K562 (cell line): ENCODE measurements at regions not wholly inside any gene's neighbourhood (a gene's known extent, or its start where the extent isn't known, plus 50 kb on each side); places are given as distances from the start of the nearest gene placed in this dataset.

Experiments
- ATAC-seq: fragments of 200-7000 bp; cut with Tn5 transposase; 3 replicates; pipeline ENCODE4 v1.9.1; 2020; ENCODE audit warnings: moderate library complexity
- BruUV-seq: library from RNA; stranded (reverse); fragments of 400-500 nt; replicated peaks from 2 replicates; lab custom pipeline; 2021; lab: Mats Ljungman, UMichigan
- CTCF ChIA-PET: fragments of 300-600 bp; formaldehyde crosslinking; extraction: SDS; loops from one replicate; lab custom pipeline; 2021; ENCODE audit warnings: low intra/inter-chr PET ratio; lab: Yijun Ruan, JAX
- POLR2A ChIA-PET: fragments of 300-600, 350-650 bp; sonication (Branson Sonifier 250); formaldehyde crosslinking; extraction: SDS; loops from one replicate; lab custom pipeline; 2021; ENCODE audit warnings: antibody characterized with exemption, inconsistent platforms; lab: Yijun Ruan, JAX
- DNase-seq, 4 experiments: peaks; one replicate each; pipeline versions ENCODE4 v3.0.0 to v3.0.0-alpha.2; 2011 to 2018; ENCODE audit warnings: low spot score in 3 of 4, mixed read lengths in 3 of 4; ENCODE audit errors: extremely low read depth in 1 of 4
- FAIRE-seq: peaks from 2 replicates; lab custom pipeline; 2011; peaks lifted over from hg19 to GRCh38; lab: Jason Lieb, UNC
- H2AFZ ChIP-seq: 2 replicates; pipeline ENCODE4 v1.6.0; 2011; ENCODE audit warnings: low read depth, low read length, control low read depth, inconsistent platforms
- H3K27ac ChIP-seq: fragments of 200-600 bp; 3 replicates; pipeline ENCODE4 v1.8.0; 2011; ENCODE audit warnings: low read depth, mild to moderate bottlenecking, control low read depth, inconsistent platforms, low read length, moderate library complexity, mixed read lengths; ENCODE audit errors: extremely low read depth
- H3K27me3 ChIP-seq, 2 experiments: fragments of 300-600 bp in 1 of 2; 2 replicates in 1 of 2; 3 replicates in 1 of 2; pipeline versions ENCODE4 v1.6.0 to v1.8.0; 2011; ENCODE audit warnings: inconsistent platforms in 2 of 2, low read length in 2 of 2, mild to moderate bottlenecking in 1 of 2, mixed read lengths in 1 of 2, moderate library complexity in 1 of 2; ENCODE audit not compliant: control insufficient read depth in 2 of 2, insufficient read depth in 2 of 2
- H3K36me3 ChIP-seq: fragments of 300-600 bp; 3 replicates; pipeline ENCODE4 v1.8.0; 2011; ENCODE audit warnings: mild to moderate bottlenecking, low read length, inconsistent platforms; ENCODE audit not compliant: control insufficient read depth, insufficient read depth
- H3K4me1 ChIP-seq, 2 experiments: fragments of 200-600 bp in 1 of 2; replicated peaks in 1 of 2; 2 replicates in 1 of 2; 3 replicates in 1 of 2; pipeline versions ENCODE4 v1.5.1 to v1.8.0; 2011; ENCODE audit warnings: inconsistent platforms in 2 of 2, low read length in 2 of 2, mild to moderate bottlenecking in 1 of 2, mixed read lengths in 1 of 2, moderate library complexity in 1 of 2; ENCODE audit not compliant: control insufficient read depth in 2 of 2, insufficient read depth in 2 of 2
- H3K4me2 ChIP-seq: 2 replicates; pipeline ENCODE4 v1.6.1; 2011; ENCODE audit warnings: low read length, control low read depth, inconsistent platforms, mixed read lengths; ENCODE audit not compliant: insufficient read depth
- H3K4me3 ChIP-seq: fragments of 200-600 bp; sonication (generic), shearing (Covaris generic); 2 replicates; pipeline ENCODE4 v1.5.1; 2016; ENCODE audit warnings: control low read depth, inconsistent platforms
- H3K79me2 ChIP-seq: fragments of 200-600 bp; 3 replicates; pipeline ENCODE4 v1.8.0; 2011; ENCODE audit warnings: low read length, inconsistent platforms; ENCODE audit not compliant: control insufficient read depth, insufficient read depth
- H3K9ac ChIP-seq, 2 experiments: 2 replicates each; pipeline versions ENCODE4 v1.6.0 to v1.6.1; 2011; ENCODE audit warnings: low read depth in 2 of 2, low read length in 2 of 2, control low read depth in 1 of 2, inconsistent platforms in 1 of 2, mild to moderate bottlenecking in 1 of 2, mixed read lengths in 1 of 2; ENCODE audit not compliant: insufficient read depth in 1 of 2
- H3K9me1 ChIP-seq: one replicate; pipeline ENCODE4 v1.6.0; 2011; ENCODE audit warnings: inconsistent platforms, mild to moderate bottlenecking, low read length, moderate library complexity; ENCODE audit not compliant: control insufficient read depth, insufficient read depth
- H3K9me3 ChIP-seq: replicated peaks from 2 replicates; pipeline ENCODE4 v1.5.1; 2011; ENCODE audit warnings: low read depth, low read length, inconsistent platforms; ENCODE audit not compliant: control insufficient read depth, insufficient read depth
- H4K20me1 ChIP-seq: replicated peaks from 2 replicates; pipeline ENCODE4 v1.6.1; 2011; ENCODE audit warnings: low read length, inconsistent platforms, mixed read lengths; ENCODE audit not compliant: control insufficient read depth, insufficient read depth
- ARID1B ChIP-seq: fragments of 450-650 bp; IDR thresholded peaks from 2 replicates; pipeline ENCODE4 v1.6.1; 2016; ENCODE audit warnings: antibody characterized with exemption, mild to moderate bottlenecking, inconsistent platforms
- NEUROD1 ChIP-seq: fragments of 150-350 bp; IDR thresholded peaks from 2 replicates; pipeline ENCODE4 v1.6.1; 2014; ENCODE audit warnings: borderline replicate concordance, low read length, low read depth; ENCODE audit not compliant: partially characterized antibody
- NFE2L1 ChIP-seq: fragments of 450-650 bp; IDR thresholded peaks from 2 replicates; pipeline ENCODE4 v1.6.1; 2016; ENCODE audit warnings: missing genetic modification characterization, low read depth, mild to moderate bottlenecking, missing compliant biosample characterization, moderate library complexity, borderline replicate concordance
- PTBP1 ChIP-seq: fragments of 200-400 bp; formaldehyde crosslinking; IDR thresholded peaks from 2 replicates; pipeline ENCODE4 v1.6.1; 2017; ENCODE audit warnings: low read depth, low read length
- PYGO2 ChIP-seq: fragments of 450-650 bp; IDR thresholded peaks from 2 replicates; pipeline ENCODE4 v1.6.1; 2016; ENCODE audit warnings: mild to moderate bottlenecking, missing genetic modification characterization, moderate library complexity, missing compliant biosample characterization
- RBM34 ChIP-seq: fragments of 200-400 bp; formaldehyde crosslinking; IDR thresholded peaks from 2 replicates; pipeline ENCODE4 v1.6.1; 2018; ENCODE audit warnings: low read length, borderline replicate concordance; ENCODE audit not compliant: insufficient read depth
- RUNX1 ChIP-seq: sonication (generic); IDR thresholded peaks from 2 replicates; pipeline ENCODE4 v1.6.1; 2016; ENCODE audit warnings: antibody characterized with exemption, low read depth
- SETDB1 ChIP-seq: IDR thresholded peaks from one replicate; pipeline ENCODE4 v1.6.1; 2012; ENCODE audit warnings: low read length, control low read depth, inconsistent platforms
- SLC30A9 ChIP-seq: fragments of 250-450 bp; sonication (Bioruptor Pico); IDR thresholded peaks from 2 replicates; pipeline ENCODE4 v1.8.0; 2022; ENCODE audit warnings: mild to moderate bottlenecking, moderate library complexity
- ZNF12 ChIP-seq: sonication (generic); formaldehyde crosslinking; IDR thresholded peaks from 2 replicates; pipeline ENCODE4 v1.4.0; 2020; ENCODE audit warnings: mild to moderate bottlenecking, missing genetic modification reagents
- ZNF551 ChIP-seq: fragments of 250-450 bp; sonication (Bioruptor Pico); IDR thresholded peaks from 2 replicates; pipeline ENCODE4 v1.5.0; 2021; ENCODE audit warnings: mild to moderate bottlenecking, moderate library complexity
- WGBS: fragments of 100-300 bp; shearing (Covaris generic); methylation state at CpG from one replicate; pipeline ENCODE4 v1.1.6; 2016; ENCODE audit warnings: low coverage, mixed read lengths; ENCODE audit not compliant: insufficient coverage; ENCODE audit errors: missing lambda C conversion rate; 5-methylcytosine and 5-hydroxymethylcytosine counted together
- in situ Hi-C: fragments of 300-500 bp; cut with MboI; formaldehyde crosslinking; loops from 4 replicates; pipeline ENCODE4 v1.15.0; 2018; ENCODE audit warnings: inconsistent platforms, mixed read lengths
- intact Hi-C: fragments of 100-400 bp; cut with micrococcal nuclease; formaldehyde crosslinking; loops from 2 replicates; pipeline ENCODE4 v1.14.2; 2022
- TF ChIP-seq, protein P1 (sequence below): sonication (generic); formaldehyde crosslinking; IDR thresholded peaks from 2 replicates; pipeline ENCODE4 v1.8.0; 2023; ENCODE audit warnings: mild to moderate bottlenecking, missing genetic modification reagents

DNA sequence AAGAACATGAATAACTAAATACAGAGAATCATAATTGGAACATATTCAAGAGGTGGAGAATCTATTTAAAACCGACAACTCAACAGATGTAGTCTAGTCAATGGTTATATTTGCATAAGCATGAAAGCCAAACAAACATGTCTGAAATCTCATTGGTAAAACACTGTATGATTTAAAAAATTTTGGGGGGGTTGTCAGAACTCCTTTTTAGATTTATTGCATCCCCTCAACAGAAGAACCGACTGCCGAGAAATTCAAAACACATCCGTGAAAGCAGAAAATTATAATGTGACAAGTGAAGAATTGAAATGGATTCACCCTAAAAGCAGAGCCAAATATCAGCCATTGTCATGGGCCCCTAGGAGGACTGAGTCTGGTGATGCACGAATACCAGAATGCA lies 633.4 kb upstream of the KCNMB2 start:
- no peak overlapping the region for H3K9ac ChIP-seq
- H4K20me1 ChIP-seq, result no peaks in the 10 kb centered on the region
- in situ Hi-C loops, result no loop called here
- H3K4me1 ChIP-seq, result no peaks in the 10 kb centered on the region
- DNase-seq (no peak), FAIRE-seq (no peak), ATAC-seq (no peak)
- no TSS peak for BruUV-seq
- no peaks in the 10 kb centered on the region for H3K36me3 ChIP-seq
- ChIA-PET POLR2A (no interaction called here), CTCF (no interaction called here)
- 9% methylated on average over 5 of the region's 5 CpGs for WGBS
- H3K79me2 ChIP-seq, result no peaks in the 10 kb centered on the region
- TF ChIP-seq ZNF551 (CRISPR knock-in tag), result no peak
- no peak for TF ChIP-seq NEUROD1
- H2AFZ ChIP-seq, result no peak overlapping the region
- H3K27me3 ChIP-seq, result no peaks in the 10 kb centered on the region
- no peak overlapping the region for H3K27ac ChIP-seq
- intact Hi-C loops, result no loop called here
- no peak overlapping the region for H3K4me2 ChIP-seq
- no peaks in the 10 kb centered on the region for H3K9me1 ChIP-seq
- H3K9me3 ChIP-seq, result peaks cover 2% of the 10 kb centered on the region
- no peak overlapping the region for H3K4me3 ChIP-seq

DNA sequence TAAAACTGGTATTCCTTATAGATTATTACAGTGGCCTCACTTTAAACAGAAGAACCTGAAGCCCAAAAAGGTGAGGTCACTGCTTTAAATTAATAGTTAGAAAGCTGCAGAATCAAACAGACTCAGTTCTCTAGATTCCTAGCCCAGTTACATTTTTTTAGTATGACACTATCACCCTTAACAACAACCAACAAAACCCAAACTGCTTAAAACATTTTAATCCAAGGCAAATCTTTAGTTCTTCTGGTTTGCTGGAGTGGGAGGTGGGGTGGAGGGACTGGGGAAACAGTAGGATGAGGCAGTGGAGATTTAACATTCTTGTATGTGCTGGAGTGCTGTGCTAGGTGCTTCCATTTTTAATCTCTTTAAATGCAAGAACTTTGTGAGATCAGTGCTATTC lies 631.6 kb upstream of the KCNMB2 start:
- no peaks in the 10 kb centered on the region for H3K79me2 ChIP-seq
- H3K9me3 ChIP-seq, result no peaks in the 10 kb centered on the region
- in situ Hi-C loops, result no loop called here
- H3K9ac ChIP-seq, result no peak overlapping the region
- intact Hi-C loops, result no loop called here
- POLR2A ChIA-PET, result interaction anchor here (0.7 kb wide), 1 partner anchor 21 kb away, joined by 3 read pairs; no protein-coding TSS in a partner anchor
- BruUV-seq, result no TSS peak
- ATAC-seq (no peak), FAIRE-seq (no peak), DNase-seq (no peak)
- no peaks in the 10 kb centered on the region for H4K20me1 ChIP-seq
- no peaks in the 10 kb centered on the region for H3K4me1 ChIP-seq
- no peaks in the 10 kb centered on the region for H3K36me3 ChIP-seq
- no peak overlapping the region for H3K4me2 ChIP-seq
- H2AFZ ChIP-seq, result no peak overlapping the region
- no peaks in the 10 kb centered on the region for H3K9me1 ChIP-seq
- H3K4me3 ChIP-seq, result no peak overlapping the region
- no peak overlapping the region for H3K27ac ChIP-seq
- no peaks in the 10 kb centered on the region for H3K27me3 ChIP-seq
- TF ChIP-seq RBM34, result no peak
- no peak for TF ChIP-seq SETDB1
- no peak for TF ChIP-seq ZNF12 (CRISPR knock-in tag)
- TF ChIP-seq ARID1B, result no peak
- TF ChIP-seq PTBP1, result no peak
- TF ChIP-seq, protein P1, sequence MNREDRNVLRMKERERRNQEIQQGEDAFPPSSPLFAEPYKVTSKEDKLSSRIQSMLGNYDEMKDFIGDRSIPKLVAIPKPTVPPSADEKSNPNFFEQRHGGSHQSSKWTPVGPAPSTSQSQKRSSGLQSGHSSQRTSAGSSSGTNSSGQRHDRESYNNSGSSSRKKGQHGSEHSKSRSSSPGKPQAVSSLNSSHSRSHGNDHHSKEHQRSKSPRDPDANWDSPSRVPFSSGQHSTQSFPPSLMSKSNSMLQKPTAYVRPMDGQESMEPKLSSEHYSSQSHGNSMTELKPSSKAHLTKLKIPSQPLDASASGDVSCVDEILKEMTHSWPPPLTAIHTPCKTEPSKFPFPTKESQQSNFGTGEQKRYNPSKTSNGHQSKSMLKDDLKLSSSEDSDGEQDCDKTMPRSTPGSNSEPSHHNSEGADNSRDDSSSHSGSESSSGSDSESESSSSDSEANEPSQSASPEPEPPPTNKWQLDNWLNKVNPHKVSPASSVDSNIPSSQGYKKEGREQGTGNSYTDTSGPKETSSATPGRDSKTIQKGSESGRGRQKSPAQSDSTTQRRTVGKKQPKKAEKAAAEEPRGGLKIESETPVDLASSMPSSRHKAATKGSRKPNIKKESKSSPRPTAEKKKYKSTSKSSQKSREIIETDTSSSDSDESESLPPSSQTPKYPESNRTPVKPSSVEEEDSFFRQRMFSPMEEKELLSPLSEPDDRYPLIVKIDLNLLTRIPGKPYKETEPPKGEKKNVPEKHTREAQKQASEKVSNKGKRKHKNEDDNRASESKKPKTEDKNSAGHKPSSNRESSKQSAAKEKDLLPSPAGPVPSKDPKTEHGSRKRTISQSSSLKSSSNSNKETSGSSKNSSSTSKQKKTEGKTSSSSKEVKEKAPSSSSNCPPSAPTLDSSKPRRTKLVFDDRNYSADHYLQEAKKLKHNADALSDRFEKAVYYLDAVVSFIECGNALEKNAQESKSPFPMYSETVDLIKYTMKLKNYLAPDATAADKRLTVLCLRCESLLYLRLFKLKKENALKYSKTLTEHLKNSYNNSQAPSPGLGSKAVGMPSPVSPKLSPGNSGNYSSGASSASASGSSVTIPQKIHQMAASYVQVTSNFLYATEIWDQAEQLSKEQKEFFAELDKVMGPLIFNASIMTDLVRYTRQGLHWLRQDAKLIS (CRISPR knock-in tag), result no peak
- TF ChIP-seq RUNX1, result no peak
- TF ChIP-seq NFE2L1 (tag), result no peak
- TF ChIP-seq PYGO2, result no peak
- no peak for TF ChIP-seq SLC30A9 (CRISPR knock-in tag)
- CTCF ChIA-PET, result no interaction called here
